ENCODE measurements at regions not wholly inside any gene's neighbourhood (a gene's known extent, or its start where the extent isn't known, plus 50 kb on each side); places are given as distances from the start of the nearest gene placed in this dataset.

DNA sequence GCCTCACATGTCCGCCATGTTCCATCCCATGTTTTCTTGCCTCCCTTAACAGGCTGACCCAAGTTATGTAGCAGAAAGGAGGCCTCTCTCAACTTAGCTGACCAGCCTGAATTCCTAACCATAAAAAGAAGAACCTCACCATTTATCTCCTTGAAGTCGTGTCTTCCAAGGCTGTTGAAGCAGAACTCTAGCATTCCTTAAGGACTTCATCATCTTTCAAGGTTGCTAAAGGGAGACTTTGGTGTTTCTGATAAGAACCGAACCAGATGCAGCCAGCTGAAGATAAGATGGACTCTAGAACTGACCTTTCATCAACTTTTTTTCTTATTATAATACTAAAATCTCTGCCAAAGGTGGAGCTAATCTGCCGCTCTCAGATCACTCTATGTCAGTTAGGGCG, 571.7 kb upstream of the SLC35B3 start:
- TF ChIP-seq, protein P1, sequence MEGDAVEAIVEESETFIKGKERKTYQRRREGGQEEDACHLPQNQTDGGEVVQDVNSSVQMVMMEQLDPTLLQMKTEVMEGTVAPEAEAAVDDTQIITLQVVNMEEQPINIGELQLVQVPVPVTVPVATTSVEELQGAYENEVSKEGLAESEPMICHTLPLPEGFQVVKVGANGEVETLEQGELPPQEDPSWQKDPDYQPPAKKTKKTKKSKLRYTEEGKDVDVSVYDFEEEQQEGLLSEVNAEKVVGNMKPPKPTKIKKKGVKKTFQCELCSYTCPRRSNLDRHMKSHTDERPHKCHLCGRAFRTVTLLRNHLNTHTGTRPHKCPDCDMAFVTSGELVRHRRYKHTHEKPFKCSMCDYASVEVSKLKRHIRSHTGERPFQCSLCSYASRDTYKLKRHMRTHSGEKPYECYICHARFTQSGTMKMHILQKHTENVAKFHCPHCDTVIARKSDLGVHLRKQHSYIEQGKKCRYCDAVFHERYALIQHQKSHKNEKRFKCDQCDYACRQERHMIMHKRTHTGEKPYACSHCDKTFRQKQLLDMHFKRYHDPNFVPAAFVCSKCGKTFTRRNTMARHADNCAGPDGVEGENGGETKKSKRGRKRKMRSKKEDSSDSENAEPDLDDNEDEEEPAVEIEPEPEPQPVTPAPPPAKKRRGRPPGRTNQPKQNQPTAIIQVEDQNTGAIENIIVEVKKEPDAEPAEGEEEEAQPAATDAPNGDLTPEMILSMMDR (IDR thresholded peaks at IDR 0.05; ENCODE audit: insufficient read depth, low read depth, low read length): no peak
- no peak for TF ChIP-seq EZH2 (IDR thresholded peaks at IDR 0.05; ENCODE audit: insufficient read depth, low read length)
